HG02852 (cell line): ENCODE measurements at regions not wholly inside any gene's neighbourhood (a gene's known extent, or its start where the extent isn't known, plus 50 kb on each side); places are given as distances from the start of the nearest gene placed in this dataset.
"Not testable (repeated sequence)": the region's sequence is repeated elsewhere in the genome, so short reads cannot be mapped to it uniquely, and the experiment has no call there.

Source experiments
- ATAC-seq: cut with Tn5 transposase; IDR thresholded peaks from one replicate; pipeline ENCODE4 v1.9.1; 2021; ENCODE audit warnings: mild to moderate bottlenecking, moderate library complexity; ENCODE audit not compliant: unreplicated experiment

GRCh38 chr2:87452193-87452592 is 295.7 kb upstream of the PLGLB2 start:
- not testable (repeated sequence) for ATAC-seq

GRCh38 chr2:87452861-87453260 is 295.0 kb upstream of the PLGLB2 start:
- not testable (repeated sequence) for ATAC-seq

- not testable (repeated sequence) for ATAC-seq
Measured at GRCh38 chr2:87453965-87454364, 293.9 kb upstream of the PLGLB2 start.

- ATAC-seq, result not testable (repeated sequence)
Measured at GRCh38 chr2:87454421-87454820, 293.5 kb upstream of the PLGLB2 start.

- peak; percentile 53 for ATAC-seq
Measured at GRCh38 chr2:87455209-87455853, 292.6 kb upstream of the PLGLB2 start.

GRCh38 chr2:87455854-87456249 is 292.0 kb upstream of the PLGLB2 start:
- peak; percentile 38 for ATAC-seq

- peak; percentile 79 for ATAC-seq
Measured at GRCh38 chr2:87456477-87457128, 291.3 kb upstream of the PLGLB2 start.

- ATAC-seq, result not testable (repeated sequence)
Measured at GRCh38 chr2:87457129-87457499, 290.8 kb upstream of the PLGLB2 start.

GRCh38 chr2:87458938-87459337 is 288.9 kb upstream of the PLGLB2 start:
- not testable (repeated sequence) for ATAC-seq

- ATAC-seq, result not testable (repeated sequence)
Measured at GRCh38 chr2:87460104-87460503, 287.8 kb upstream of the PLGLB2 start.

- ATAC-seq, result not testable (repeated sequence)
Measured at GRCh38 chr2:87460662-87461061, 287.2 kb upstream of the PLGLB2 start.

- not testable (repeated sequence) for ATAC-seq
Measured at GRCh38 chr2:87461671-87462070, 286.2 kb upstream of the PLGLB2 start.

GRCh38 chr2:87464219-87464618 is 283.7 kb upstream of the PLGLB2 start:
- not testable (repeated sequence) for ATAC-seq

GRCh38 chr2:87465730-87466129 is 282.2 kb upstream of the PLGLB2 start:
- not testable (repeated sequence) for ATAC-seq

- ATAC-seq, result peak; percentile 55
Measured at GRCh38 chr2:87466591-87467120, 281.2 kb upstream of the PLGLB2 start.

GRCh38 chr2:87468429-87468981 is 279.4 kb upstream of the PLGLB2 start:
- not testable (repeated sequence) for ATAC-seq

- ATAC-seq, result peak; percentile 44
Measured at GRCh38 chr2:87469180-87470151, 278.4 kb upstream of the PLGLB2 start.

GRCh38 chr2:87470381-87471380 is 277.2 kb upstream of the PLGLB2 start:
- peak; percentile 48 for ATAC-seq

- not testable (repeated sequence) for ATAC-seq
Measured at GRCh38 chr2:87471478-87471877, 276.4 kb upstream of the PLGLB2 start.
